SU-DHL-6 (cell line): ENCODE measurements at regions not wholly inside any gene's neighbourhood (a gene's known extent, or its start where the extent isn't known, plus 50 kb on each side); places are given as distances from the start of the nearest gene placed in this dataset.

Experiments used
- EZH2phosphoT487 ChIP-seq: fragments of 200-600 bp; sonication (generic), shearing (Covaris generic); conservative IDR thresholded peaks from 2 replicates; pipeline ENCODE4 v1.6.1; 2018; ENCODE audit warnings: mild to moderate bottlenecking, antibody characterized with exemption, low read length, moderate library complexity, mixed read lengths
- TF ChIP-seq, protein P1 (sequence below): fragments of 200-600 bp; sonication (generic); IDR thresholded peaks from one replicate; pipeline ENCODE4 v1.5.1; 2017; ENCODE audit warnings: antibody characterized with exemption, mild to moderate bottlenecking, low read length, moderate library complexity; ENCODE audit not compliant: insufficient read depth, poor library complexity, severe bottlenecking

GRCh38 chr13:111062966-111063365, 52.1 kb upstream of the ARHGEF7 start:
- TF ChIP-seq, protein P1, sequence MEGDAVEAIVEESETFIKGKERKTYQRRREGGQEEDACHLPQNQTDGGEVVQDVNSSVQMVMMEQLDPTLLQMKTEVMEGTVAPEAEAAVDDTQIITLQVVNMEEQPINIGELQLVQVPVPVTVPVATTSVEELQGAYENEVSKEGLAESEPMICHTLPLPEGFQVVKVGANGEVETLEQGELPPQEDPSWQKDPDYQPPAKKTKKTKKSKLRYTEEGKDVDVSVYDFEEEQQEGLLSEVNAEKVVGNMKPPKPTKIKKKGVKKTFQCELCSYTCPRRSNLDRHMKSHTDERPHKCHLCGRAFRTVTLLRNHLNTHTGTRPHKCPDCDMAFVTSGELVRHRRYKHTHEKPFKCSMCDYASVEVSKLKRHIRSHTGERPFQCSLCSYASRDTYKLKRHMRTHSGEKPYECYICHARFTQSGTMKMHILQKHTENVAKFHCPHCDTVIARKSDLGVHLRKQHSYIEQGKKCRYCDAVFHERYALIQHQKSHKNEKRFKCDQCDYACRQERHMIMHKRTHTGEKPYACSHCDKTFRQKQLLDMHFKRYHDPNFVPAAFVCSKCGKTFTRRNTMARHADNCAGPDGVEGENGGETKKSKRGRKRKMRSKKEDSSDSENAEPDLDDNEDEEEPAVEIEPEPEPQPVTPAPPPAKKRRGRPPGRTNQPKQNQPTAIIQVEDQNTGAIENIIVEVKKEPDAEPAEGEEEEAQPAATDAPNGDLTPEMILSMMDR, result no peak
- TF ChIP-seq EZH2phosphoT487, result no peak
